Peyer's patch (tissue), 4 donors: ENCODE measurements at regions not wholly inside any gene's neighbourhood (a gene's known extent, or its start where the extent isn't known, plus 50 kb on each side); places are given as distances from the start of the nearest gene placed in this dataset.

Source experiments
- POLR2A ChIP-seq, 2 donors: fragments of 450-650 bp; IDR thresholded peaks; one replicate each; pipeline ENCODE4 v1.5.1; 2017; ENCODE audit warnings: antibody characterized with exemption in 2 of 2, mild to moderate bottlenecking in 2 of 2, moderate library complexity in 2 of 2
- TF ChIP-seq, protein P1 (sequence below), 6 experiments: fragments of 450-650 bp in 4 of 6; fragments of 200-600 bp in 2 of 6; sonication (generic) in 1 of 6; IDR thresholded peaks; one replicate each; pipeline ENCODE4 v1.5.1; 2017 to 2019; ENCODE audit warnings: antibody characterized with exemption in 6 of 6, mild to moderate bottlenecking in 3 of 6, moderate library complexity in 1 of 6

DNA sequence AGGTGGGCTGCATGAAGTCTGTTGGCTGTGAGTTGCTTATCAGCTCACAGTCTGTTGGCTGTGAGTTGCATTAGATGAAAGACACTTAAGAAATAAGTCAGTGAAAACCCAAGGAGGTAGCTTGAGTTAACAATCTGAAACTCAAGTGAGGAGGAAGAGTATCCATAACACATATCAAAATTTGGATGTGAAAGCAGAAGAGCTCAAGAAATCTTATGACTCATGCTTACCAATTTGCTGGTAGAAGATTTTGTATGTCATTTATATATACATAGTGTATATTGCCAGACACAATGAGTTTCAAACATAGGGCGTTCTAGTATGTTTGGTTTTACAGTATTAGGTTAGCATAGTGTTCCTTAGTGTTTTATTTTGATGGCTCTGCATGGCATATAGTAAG lies 107.4 kb downstream of the DDIT4L start:
- TF ChIP-seq, protein P1, sequence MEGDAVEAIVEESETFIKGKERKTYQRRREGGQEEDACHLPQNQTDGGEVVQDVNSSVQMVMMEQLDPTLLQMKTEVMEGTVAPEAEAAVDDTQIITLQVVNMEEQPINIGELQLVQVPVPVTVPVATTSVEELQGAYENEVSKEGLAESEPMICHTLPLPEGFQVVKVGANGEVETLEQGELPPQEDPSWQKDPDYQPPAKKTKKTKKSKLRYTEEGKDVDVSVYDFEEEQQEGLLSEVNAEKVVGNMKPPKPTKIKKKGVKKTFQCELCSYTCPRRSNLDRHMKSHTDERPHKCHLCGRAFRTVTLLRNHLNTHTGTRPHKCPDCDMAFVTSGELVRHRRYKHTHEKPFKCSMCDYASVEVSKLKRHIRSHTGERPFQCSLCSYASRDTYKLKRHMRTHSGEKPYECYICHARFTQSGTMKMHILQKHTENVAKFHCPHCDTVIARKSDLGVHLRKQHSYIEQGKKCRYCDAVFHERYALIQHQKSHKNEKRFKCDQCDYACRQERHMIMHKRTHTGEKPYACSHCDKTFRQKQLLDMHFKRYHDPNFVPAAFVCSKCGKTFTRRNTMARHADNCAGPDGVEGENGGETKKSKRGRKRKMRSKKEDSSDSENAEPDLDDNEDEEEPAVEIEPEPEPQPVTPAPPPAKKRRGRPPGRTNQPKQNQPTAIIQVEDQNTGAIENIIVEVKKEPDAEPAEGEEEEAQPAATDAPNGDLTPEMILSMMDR (IDR thresholded peaks at IDR 0.05), result no peak
- TF ChIP-seq POLR2A (IDR thresholded peaks at IDR 0.05), result no peak
